GM19238 (cell line): ENCODE measurements at regions not wholly inside any gene's neighbourhood (a gene's known extent, or its start where the extent isn't known, plus 50 kb on each side); places are given as distances from the start of the nearest gene placed in this dataset.
"Not testable (repeated sequence)": the region's sequence is repeated elsewhere in the genome, so short reads cannot be mapped to it uniquely, and the experiment has no call there.

Experiments
- DNase-seq: peaks from one replicate; pipeline ENCODE4 v3.0.0; 2011; ENCODE audit warnings: low spot score; ENCODE audit not compliant: insufficient read length

DNA sequence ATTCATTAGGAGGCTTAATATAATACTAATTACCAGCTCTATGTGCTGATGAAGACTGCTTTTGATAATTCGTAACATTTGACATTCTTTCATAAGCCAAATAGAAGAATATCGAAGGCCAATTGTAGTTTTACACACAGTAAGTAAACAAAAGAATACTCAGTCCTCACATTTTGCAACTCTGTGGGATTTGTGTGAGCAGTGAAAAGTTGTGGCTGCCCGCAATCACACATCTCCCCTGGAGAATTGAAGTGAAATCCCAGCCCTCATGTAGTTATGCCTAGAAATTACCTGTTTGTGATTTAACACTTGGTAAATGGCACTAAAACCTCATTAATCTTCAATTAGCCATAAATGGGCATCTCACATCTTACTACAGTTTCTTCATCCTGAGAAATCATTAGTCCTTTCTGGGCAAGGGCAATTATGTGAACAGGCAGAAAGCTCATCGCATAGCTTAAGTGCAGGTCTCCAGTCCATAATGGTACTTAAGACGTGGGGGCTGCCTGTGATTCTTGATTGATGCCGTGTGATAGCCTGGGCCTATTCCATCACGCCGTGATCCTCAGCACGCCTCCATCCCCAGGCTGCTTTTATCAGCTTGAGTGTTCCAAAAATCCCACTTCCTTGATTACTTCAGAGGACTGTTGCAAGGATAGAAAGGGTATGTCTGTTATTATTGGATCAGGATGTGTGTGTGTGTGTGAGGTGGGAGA, 97.9 kb upstream of the METTL14 start:
- no peak for DNase-seq

GRCh38 chr4:118587946-118588345, 97.2 kb upstream of the METTL14 start:
- DNase-seq: no peak

- no peak for DNase-seq
Measured at GRCh38 chr4:118589471-118590055, 95.6 kb upstream of the METTL14 start.

- DNase-seq: peak; percentile 67
Measured at GRCh38 chr4:118591339-118592046, 93.7 kb upstream of the METTL14 start.

DNA sequence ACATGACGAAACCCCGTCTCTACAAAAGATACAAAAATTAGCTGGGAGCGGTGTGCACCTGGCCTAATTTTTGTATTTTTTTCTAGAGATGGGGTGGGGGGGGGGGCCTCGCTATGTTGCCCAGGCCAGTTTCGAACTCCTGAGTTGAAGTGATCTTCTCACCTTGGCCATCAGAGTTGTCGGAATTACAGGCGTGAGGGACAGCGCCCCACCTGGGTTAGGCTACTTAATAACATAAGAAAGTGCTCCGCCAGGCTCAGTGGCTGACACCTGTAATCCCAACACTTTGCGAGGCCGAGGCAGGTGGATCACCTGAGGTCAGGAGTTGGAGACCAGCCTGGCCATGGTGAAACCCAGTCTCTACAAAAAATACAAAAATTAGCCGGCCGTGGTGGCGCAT, 92.9 kb upstream of the METTL14 start:
- DNase-seq: not testable (repeated sequence)

DNA sequence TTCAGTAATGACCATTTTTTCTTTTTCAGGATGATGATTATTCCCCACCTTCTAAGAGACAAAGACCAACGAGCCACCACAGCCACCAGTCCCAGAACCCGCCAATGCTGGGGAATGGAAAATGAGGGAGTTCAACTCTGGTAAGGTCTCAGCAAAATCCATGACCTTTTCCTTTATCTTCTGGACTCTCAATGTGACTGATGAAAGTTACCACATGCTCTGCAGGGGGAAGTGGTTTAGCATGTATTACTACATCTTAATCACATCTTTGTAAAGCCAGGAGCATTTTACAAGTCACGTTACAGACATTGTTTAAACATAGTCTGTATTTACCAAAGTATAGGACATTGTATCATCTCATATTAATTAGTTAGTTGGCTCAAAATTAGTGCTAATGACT, 89.3 kb upstream of the METTL14 start:
- DNase-seq: not testable (repeated sequence)

- not testable (repeated sequence) for DNase-seq
Measured at GRCh38 chr4:118625097-118625496, 60.1 kb upstream of the METTL14 start.

DNA sequence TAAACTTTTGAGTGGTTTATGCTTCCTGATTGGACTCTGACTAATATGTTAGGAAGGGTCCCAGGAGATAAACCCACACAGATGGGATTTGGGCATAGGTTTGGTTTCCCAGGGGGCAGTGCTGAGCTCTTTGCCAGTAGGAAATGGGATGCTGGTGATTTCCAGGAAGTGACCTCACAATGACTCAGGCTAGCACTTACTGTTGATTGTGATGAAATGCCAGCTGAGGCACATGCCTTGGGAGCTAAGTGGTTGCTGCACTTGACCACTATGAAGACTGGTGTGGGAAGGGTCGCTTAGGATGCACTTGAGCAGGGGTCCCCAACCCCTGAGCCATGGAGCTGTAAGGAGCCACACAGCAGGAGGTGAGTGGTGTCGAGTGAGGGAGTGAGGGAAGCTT, 55.5 kb upstream of the METTL14 start:
- DNase-seq: not testable (repeated sequence)

- not testable (repeated sequence) for DNase-seq
Measured at GRCh38 chr4:118630897-118631296, 54.3 kb upstream of the METTL14 start.

DNA sequence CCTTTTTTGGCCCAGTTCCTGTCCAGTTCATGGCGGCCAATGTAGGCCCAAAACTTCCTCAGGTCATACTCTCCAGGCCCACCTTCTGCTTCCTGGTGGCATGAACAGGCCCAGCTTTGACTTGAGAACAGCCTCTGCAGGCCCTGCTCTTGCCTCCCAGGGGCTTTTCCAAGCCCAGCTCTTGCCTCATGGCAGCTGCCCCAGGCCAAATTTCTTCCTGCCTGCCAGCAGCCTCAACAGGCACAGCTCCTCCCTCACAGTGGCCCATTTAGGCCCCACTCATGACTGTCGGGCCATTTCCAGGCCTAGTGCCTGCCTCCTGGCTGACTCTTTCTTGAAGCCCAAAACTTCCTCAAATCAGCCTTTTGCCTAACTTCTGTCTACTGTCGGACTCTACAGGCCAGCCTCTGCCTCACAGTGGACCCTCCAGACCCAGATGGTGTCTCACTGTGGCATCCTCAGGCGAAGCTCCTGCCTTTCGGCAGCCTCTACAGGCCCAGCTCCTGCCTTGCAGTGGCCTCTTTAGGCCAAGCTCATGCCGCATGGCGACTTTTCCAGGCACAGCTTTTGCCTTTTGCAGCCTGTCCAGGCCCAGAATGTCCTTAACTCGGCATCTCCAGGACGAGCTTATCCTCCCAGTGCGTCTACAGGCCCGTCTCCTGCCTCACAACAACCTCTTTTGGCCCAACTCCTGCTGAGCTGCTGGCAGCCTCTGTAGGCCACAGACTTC, 53.7 kb upstream of the METTL14 start:
- not testable (repeated sequence) for DNase-seq

DNA sequence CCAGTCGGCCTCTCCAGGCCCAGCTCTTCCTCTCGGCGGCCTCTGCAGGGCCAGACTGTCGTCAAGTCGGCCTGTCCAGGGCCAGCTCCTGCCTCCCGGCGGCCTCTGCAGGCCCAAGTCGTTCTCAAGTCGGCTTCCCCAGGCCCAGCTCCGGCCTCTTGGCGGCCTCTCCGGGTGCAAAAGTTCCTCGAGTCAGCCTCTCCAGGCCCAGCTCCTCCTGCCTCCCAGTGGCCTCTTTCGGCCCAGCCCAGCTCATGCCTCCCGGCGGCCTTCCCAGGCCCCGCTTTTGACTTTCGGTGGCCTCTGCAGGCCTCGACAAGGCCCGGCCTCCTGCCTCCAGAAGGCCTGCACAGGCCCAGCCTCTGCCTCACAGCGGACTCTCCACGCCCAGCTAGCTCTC, 51.7 kb upstream of the METTL14 start:
- not testable (repeated sequence) for DNase-seq

GRCh38 chr4:118634126-118634875, 50.9 kb upstream of the METTL14 start:
- DNase-seq: not testable (repeated sequence)
